ENCODE measurements at regions not wholly inside any gene's neighbourhood (a gene's known extent, or its start where the extent isn't known, plus 50 kb on each side); places are given as distances from the start of the nearest gene placed in this dataset.
"Not testable (repeated sequence)": the region's sequence is repeated elsewhere in the genome, so short reads cannot be mapped to it uniquely, and the experiment has no call there.

DNA sequence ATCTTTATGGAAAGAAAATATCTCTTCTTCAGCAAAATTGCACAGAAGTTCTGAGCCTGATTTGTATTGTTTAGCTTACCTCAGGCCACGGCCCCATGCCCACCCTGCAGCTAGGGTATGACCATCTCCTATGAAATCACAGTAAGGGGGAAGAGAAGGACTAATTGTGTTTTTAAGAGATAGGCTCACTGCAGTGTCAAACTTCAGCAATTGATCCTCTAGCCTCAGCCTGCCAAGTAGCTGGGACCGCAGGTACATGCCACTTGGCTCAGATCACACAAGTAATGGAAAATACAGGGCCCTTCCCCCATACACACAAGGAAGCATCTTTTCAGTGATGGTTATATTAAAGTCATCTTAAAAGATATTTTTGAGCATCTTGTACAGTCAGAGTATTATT lies 60.0 kb downstream of the DMAC1 start:
- no peaks in the 10 kb centered on the region for H3K27me3 Mint-ChIP-seq
- H3K4me3 Mint-ChIP-seq, result no peak overlapping the region
- no peak for DNase-seq
- no peaks in the 10 kb centered on the region for H3K36me3 Mint-ChIP-seq
- H3K27ac Mint-ChIP-seq, result no peak overlapping the region
- H3K4me1 Mint-ChIP-seq, result no peaks in the 10 kb centered on the region
- H3K9me3 Mint-ChIP-seq, result peaks cover 1% of the 10 kb centered on the region

DNA sequence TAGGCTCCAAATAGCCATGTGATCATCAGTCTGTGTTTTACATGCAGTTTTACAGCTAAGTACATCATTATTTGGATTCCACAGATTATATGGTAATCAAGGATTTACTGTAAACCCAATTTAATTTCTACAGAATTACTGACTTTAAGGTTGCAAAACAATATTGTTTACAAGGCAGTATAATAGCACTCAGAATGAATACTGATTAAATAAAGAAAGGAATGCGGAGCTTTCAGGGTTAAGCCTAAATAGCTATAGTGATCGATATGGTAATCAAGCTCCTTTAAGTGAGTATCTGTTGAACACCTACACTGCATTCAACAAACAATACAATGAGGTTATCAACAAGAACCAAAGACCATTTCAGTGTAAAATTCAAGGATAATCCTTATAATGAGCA lies 64.3 kb downstream of the DMAC1 start:
- Mint-ChIP-seq H3K27me3 (no peaks in the 10 kb centered on the region), H3K4me1 (no peaks in the 10 kb centered on the region), H3K9me3 (no peaks in the 10 kb centered on the region), H3K4me3 (no peak overlapping the region), H3K27ac (no peak overlapping the region), H3K36me3 (no peaks in the 10 kb centered on the region)
- no peak for DNase-seq

DNA sequence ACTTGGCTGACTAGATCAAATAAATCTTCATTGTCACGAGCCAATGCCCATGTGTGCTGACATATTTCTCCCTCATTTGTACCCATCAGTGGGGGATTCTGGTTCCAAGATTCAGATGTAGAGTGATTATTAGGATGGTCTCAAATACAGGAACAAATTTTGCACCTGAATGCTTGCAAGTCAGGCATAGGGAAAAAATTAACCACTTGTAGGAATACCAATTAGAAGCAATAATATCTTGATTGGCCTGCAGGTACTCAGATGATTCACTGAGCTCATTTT lies 69.5 kb downstream of the DMAC1 start:
- Mint-ChIP-seq H3K4me3 (no peak overlapping the region), H3K27me3 (no peaks in the 10 kb centered on the region), H3K4me1 (peaks cover 4% of the 10 kb centered on the region), H3K36me3 (no peaks in the 10 kb centered on the region), H3K27ac (no peak overlapping the region), H3K9me3 (no peaks in the 10 kb centered on the region)
- DNase-seq, result no peak

DNA sequence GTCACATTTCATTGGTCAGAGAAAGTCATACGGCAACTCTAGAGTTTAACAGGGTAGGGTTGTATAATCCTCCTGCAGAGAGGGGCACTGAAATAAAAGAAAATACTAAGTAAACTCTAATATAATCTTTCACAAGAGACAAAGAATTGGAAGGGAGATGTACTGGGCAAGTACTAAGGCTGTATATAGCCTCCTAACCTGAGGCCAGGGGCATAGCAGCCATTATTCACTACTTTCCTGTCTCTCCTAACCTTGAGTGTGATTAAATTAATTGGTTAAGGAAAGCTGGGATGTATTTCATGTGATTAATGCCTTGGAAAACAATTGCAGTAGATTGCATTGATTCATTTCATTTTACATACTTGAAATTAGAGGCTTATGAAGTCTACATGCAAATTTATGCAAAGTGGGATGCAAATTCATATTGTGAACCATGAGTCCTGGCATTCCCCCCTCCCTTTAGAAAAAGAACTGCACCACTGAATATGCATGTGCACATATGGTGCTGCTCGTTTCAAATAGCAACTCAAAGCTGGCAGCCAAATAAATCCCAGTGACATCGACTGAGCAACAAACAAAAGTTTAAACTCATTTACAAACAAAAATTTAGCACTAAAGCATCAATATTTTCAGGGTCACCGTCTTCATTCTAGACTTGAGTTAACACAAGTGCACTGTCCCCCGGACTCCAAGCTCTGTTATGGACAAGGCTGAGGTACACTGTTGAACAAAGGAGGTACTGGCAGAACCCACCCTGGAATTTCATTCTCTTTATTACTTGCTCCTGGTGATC lies 70.0 kb downstream of the DMAC1 start:
- Mint-ChIP-seq H3K4me1 (peaks cover 4% of the 10 kb centered on the region), H3K4me3 (no peak overlapping the region), H3K27ac (no peak overlapping the region), H3K36me3 (no peaks in the 10 kb centered on the region), H3K9me3 (no peaks in the 10 kb centered on the region), H3K27me3 (no peaks in the 10 kb centered on the region)
- DNase-seq, result no peak

DNA sequence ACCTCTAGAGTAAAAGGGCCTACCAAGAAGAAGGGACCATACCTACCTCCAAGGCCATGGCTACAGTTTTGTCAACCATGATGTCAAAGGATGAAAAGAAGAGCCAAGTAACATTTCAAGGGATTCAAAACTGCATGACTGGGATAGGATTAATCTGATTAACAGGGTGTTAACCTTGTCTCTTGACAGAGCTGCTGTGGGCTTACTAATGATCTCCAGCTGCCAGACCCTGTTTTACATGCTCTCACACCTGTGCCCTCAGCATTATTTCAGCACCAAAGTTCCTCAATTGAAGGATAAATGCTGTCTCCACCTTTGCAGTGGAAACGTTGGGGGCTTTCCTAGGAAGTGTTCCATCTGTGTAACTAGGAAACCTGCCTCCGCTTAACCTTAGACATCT lies 78.3 kb downstream of the DMAC1 start:
- Mint-ChIP-seq H3K9me3 (no peaks in the 10 kb centered on the region), H3K4me3 (no peak overlapping the region), H3K27ac (no peak overlapping the region), H3K4me1 (peaks cover 4% of the 10 kb centered on the region), H3K36me3 (no peaks in the 10 kb centered on the region), H3K27me3 (no peaks in the 10 kb centered on the region)
- DNase-seq, result no peak

DNA sequence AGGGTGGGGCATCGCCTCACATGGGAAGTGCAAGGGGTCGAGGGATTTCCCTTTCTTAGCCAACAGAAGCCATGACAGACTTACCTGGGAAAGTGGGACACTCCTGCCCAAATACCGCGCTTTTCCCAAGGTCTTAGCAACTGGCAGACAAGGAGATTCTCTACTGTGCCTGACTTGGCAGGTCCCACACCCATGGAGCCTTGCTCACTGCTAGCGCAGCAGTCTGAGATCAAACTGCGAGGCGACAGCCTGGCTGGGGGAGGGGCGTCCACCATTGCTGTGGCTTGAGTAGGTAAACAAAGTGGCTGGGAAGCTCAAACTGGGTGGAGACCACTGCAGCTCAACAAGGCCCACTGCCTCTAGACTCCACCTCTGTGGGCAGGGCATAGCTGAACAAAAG lies 86.5 kb downstream of the DMAC1 start:
- not testable (repeated sequence) for H3K36me3 Mint-ChIP-seq, H3K27ac Mint-ChIP-seq, H3K4me1 Mint-ChIP-seq, H3K27me3 Mint-ChIP-seq, DNase-seq, H3K9me3 Mint-ChIP-seq, H3K4me3 Mint-ChIP-seq

DNA sequence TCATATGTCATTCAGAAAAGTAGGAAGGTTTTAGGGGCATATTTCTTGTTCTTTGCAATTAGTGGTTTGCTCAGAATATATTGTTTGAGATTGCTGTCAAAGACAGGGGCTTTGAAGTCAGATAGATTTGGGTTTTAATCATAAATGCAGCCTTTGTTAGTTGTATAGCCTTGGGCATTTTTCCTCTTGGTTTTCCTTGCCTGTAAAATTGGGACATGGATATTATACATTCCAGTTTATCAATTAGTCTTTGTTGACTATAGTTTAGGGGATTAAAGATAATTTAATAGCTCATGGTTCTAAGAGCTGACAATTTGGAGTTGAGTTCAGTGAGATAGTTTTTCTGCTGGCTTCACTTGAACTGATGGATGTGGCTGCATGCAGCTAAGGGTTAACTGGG lies 88.9 kb downstream of the DMAC1 start:
- Mint-ChIP-seq H3K27me3 (no peaks in the 10 kb centered on the region), H3K4me3 (no peak overlapping the region), H3K4me1 (no peaks in the 10 kb centered on the region), H3K36me3 (no peaks in the 10 kb centered on the region), H3K27ac (no peak overlapping the region), H3K9me3 (peaks cover 3% of the 10 kb centered on the region)
- no peak for DNase-seq

DNA sequence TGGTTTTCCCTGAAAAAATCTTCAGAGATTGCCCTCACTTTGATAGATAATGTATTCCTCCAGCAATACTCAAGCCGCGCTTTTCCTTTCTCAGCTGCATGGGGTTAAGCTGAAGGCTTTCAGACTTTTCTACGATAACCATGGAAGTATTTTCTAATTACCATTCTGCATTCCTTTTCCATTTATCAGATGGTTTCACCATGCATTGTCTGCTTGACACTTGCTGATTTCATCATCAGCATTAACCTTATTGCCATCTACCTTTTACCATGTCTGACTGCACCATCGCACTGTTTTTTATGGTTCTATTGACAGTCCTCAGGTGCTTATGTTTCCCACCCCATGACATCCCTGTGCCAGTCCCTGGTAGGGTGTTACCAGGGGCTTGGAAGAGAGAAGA lies 91.6 kb downstream of the DMAC1 start:
- Mint-ChIP-seq H3K4me1 (no peaks in the 10 kb centered on the region), H3K27me3 (no peaks in the 10 kb centered on the region), H3K4me3 (no peak overlapping the region), H3K27ac (no peak overlapping the region), H3K36me3 (no peaks in the 10 kb centered on the region), H3K9me3 (peaks cover 1% of the 10 kb centered on the region)
- DNase-seq, result no peak

DNA sequence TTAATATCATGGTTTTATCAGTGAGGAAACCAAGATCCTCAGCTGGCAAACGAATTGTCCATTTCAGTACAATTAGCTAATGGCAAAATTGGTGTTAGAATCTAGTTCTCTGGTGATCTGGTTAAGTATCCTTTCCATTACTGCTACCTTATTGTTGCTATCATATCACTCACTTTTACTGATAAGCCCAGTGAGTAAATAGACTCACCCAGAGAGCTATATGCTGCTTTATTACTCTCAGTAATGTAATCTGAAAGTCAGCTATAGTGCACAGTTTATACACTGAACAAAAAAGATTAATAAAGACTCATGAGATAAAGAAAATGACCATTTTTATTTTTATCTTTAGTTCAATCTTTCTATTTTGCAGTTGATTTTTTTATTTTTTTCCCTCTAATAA lies 95.0 kb downstream of the DMAC1 start:
- Mint-ChIP-seq H3K27ac (no peak overlapping the region), H3K36me3 (no peaks in the 10 kb centered on the region), H3K4me3 (no peak overlapping the region), H3K27me3 (no peaks in the 10 kb centered on the region), H3K9me3 (no peaks in the 10 kb centered on the region), H3K4me1 (no peaks in the 10 kb centered on the region)
- no peak for DNase-seq

DNA sequence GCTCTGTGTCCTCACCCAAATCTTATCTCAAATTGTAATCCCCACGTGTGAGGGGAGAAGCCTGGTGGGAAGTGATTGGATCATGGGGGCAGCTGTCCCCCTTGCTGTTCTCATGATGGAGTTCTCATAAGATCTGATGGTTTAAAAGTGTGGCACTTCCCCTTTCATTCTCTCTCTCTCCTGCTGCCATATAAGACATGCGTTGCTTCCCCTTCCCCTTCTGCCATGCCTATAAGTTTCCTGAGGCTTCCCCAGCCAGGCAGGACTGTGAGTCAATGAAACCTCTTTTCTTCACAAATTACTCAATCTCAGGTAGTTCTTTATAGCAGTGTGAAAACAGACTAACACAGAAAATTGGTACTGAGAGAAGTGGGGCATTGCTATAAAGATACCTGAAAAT lies 107.7 kb downstream of the DMAC1 start:
- no peaks in the 10 kb centered on the region for H3K4me1 Mint-ChIP-seq
- no peak overlapping the region for H3K27ac Mint-ChIP-seq
- H3K9me3 Mint-ChIP-seq, result no peaks in the 10 kb centered on the region
- DNase-seq, result no peak
- no peaks in the 10 kb centered on the region for H3K36me3 Mint-ChIP-seq
- no peak overlapping the region for H3K4me3 Mint-ChIP-seq
- no peaks in the 10 kb centered on the region for H3K27me3 Mint-ChIP-seq

DNA sequence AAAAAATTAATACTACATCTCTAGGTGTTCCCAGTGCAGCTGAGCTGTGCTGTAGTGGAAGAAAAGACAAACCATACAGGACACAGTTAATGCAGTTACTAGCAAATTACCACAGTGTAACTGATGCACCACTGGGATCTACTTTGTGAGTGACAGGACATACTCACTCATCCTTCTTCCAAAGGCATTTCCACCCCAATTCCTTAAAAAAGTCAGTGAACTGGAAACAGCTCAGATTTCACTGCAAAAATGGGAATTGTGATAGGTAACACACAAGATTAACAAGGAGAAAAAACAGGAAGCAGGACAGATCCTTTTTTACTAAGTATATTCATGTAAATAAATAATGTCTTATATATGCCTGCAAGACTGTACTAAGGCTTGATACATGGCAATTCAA lies 109.6 kb downstream of the DMAC1 start:
- no peaks in the 10 kb centered on the region for H3K36me3 Mint-ChIP-seq
- no peak for DNase-seq
- H3K9me3 Mint-ChIP-seq, result no peaks in the 10 kb centered on the region
- no peaks in the 10 kb centered on the region for H3K4me1 Mint-ChIP-seq
- H3K27me3 Mint-ChIP-seq, result no peaks in the 10 kb centered on the region
- no peak overlapping the region for H3K27ac Mint-ChIP-seq
- no peak overlapping the region for H3K4me3 Mint-ChIP-seq

DNA sequence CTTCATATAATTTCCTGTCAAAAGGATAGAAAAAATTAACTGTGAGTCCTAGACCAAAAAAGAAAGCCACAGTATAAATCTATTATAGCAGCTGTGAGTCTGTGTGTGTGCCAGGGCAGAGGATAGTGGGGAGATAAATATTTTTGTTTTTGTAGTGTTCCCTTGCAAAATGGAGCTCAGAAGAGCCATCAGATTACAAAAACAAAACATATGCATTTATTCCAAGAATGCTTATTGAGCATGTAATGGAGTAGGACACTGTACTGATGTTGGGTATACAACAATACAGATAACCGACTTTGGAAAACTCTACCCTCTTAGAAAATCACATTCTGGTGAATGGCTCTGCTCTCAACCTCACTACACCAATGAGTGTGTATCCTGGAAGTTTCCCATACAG lies 111.0 kb downstream of the DMAC1 start:
- no peak for DNase-seq
- no peaks in the 10 kb centered on the region for H3K4me1 Mint-ChIP-seq
- H3K36me3 Mint-ChIP-seq, result no peaks in the 10 kb centered on the region
- no peaks in the 10 kb centered on the region for H3K9me3 Mint-ChIP-seq
- no peak overlapping the region for H3K4me3 Mint-ChIP-seq
- H3K27ac Mint-ChIP-seq, result no peak overlapping the region
- H3K27me3 Mint-ChIP-seq, result no peaks in the 10 kb centered on the region

DNA sequence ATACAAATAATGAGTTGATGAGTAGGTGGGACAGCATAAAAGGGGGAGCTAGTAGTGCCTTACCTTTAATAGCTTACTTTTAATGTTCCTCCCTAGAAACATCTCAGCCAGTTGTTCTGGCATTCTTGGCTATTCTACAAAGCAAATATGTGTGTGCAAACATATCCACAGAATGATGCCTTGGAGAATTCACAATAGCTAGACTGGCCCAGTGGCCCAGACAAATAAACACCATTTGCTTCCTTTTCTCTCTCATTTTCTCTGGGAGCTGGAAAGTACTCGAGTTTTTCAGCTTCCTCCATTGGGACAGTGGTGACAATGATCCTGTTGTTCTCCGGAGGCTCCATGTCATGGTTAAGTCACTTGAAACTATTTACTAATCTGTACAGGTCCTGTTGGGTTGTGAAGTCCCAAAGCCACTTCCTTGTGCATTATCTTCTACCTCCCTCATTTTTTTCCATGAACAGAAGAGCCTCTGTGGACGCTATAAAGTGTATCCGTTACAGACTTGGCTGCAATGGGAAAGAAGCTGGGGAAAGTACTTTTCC lies 122.9 kb downstream of the DMAC1 start:
- no peaks in the 10 kb centered on the region for H3K4me1 Mint-ChIP-seq
- H3K9me3 Mint-ChIP-seq, result no peaks in the 10 kb centered on the region
- no peaks in the 10 kb centered on the region for H3K36me3 Mint-ChIP-seq
- no peak for DNase-seq
- H3K4me3 Mint-ChIP-seq, result no peak overlapping the region
- no peaks in the 10 kb centered on the region for H3K27me3 Mint-ChIP-seq
- no peak overlapping the region for H3K27ac Mint-ChIP-seq

DNA sequence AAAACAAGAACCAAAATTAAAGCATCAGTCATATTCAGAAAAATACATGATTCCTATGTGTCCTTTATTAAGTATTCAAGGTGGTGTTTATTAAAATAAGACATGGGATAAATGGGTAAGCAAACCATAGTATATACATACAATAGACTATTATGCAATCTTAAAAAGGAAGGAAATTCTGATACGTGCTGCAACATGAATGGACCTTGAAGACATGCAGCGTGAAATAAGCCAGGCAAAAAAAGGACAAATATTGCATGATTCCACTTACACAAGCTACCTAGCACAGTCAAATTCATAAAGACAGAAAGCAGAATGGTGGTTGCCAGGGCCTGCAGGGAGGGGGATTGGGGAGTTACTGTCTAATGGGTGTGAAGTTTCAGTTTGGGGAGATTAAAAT lies 127.7 kb downstream of the DMAC1 start:
- no peak overlapping the region for H3K4me3 Mint-ChIP-seq
- no peaks in the 10 kb centered on the region for H3K9me3 Mint-ChIP-seq
- H3K27ac Mint-ChIP-seq, result no peak overlapping the region
- H3K27me3 Mint-ChIP-seq, result no peaks in the 10 kb centered on the region
- no peaks in the 10 kb centered on the region for H3K4me1 Mint-ChIP-seq
- H3K36me3 Mint-ChIP-seq, result no peaks in the 10 kb centered on the region
- DNase-seq, result no peak

DNA sequence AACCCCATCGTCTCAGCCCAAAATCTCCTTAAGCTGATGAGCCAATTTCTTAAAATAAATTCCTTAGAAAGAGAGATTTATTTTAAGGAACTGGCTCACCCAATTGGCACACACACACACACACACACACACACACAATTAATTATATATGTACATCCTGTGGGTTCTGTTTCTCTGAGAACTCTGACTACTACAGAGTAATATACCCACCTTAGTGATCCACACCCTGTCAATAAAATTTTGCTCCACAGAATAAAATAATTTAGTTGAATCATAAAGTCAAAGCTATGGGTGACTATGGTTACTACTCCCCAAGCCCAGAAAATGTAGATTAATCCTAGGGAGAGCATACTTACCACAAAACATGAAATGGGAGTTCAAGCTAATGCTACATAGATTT lies 131.0 kb downstream of the DMAC1 start:
- H3K9me3 Mint-ChIP-seq, result no peaks in the 10 kb centered on the region
- no peak for DNase-seq
- H3K4me3 Mint-ChIP-seq, result no peak overlapping the region
- H3K27ac Mint-ChIP-seq, result no peak overlapping the region
- no peaks in the 10 kb centered on the region for H3K27me3 Mint-ChIP-seq
- H3K4me1 Mint-ChIP-seq, result no peaks in the 10 kb centered on the region
- no peaks in the 10 kb centered on the region for H3K36me3 Mint-ChIP-seq

DNA sequence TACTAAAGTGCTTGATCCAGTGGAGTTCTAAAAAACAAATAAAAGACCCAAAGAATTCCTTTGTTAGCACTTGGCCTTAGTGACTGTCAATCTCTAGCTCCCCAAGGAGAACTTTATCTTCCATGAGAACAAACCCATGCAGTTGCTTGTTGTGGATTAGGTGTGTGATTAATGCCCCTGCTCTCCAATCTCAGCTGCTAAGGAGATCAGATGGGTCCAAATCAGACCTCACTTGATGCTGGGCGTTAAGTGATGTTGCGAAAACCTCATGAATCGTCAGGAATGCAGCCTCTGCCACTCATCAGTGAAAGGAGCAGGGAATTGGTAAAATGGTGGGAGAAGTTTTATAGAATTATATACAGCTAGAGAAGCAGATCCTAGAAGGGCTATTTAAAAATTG lies 133.7 kb downstream of the DMAC1 start:
- DNase-seq, result no peak
- H3K27ac Mint-ChIP-seq, result no peak overlapping the region
- no peaks in the 10 kb centered on the region for H3K27me3 Mint-ChIP-seq
- H3K4me1 Mint-ChIP-seq, result no peaks in the 10 kb centered on the region
- no peaks in the 10 kb centered on the region for H3K9me3 Mint-ChIP-seq
- no peaks in the 10 kb centered on the region for H3K36me3 Mint-ChIP-seq
- H3K4me3 Mint-ChIP-seq, result no peak overlapping the region

Data from activated naive CD8-positive, alpha-beta T cell treated with anti-CD3 and anti-CD28 coated beads for 36 hours (primary cell).